Brain microvascular endothelial cell (primary cell): ENCODE measurements at regions not wholly inside any gene's neighbourhood (a gene's known extent, or its start where the extent isn't known, plus 50 kb on each side); places are given as distances from the start of the nearest gene placed in this dataset.

Experiments used
- DNase-seq: peaks from one replicate; pipeline ENCODE4 v3.0.0-alpha.2; 2020
- H3K27ac ChIP-seq: fragments of 250-450 bp; sonication (Bioruptor Pico); 2 replicates; pipeline ENCODE4 v1.5.1; 2020; ENCODE audit warnings: mild to moderate bottlenecking, moderate library complexity
- H3K27me3 ChIP-seq: fragments of 250-450 bp; sonication (Bioruptor Pico); replicated peaks from 2 replicates; pipeline ENCODE4 v1.5.1; 2020; ENCODE audit warnings: mild to moderate bottlenecking
- H3K36me3 ChIP-seq: fragments of 250-450 bp; sonication (Bioruptor Pico); replicated peaks from 2 replicates; pipeline ENCODE4 v1.5.1; 2020; ENCODE audit warnings: mild to moderate bottlenecking
- H3K4me3 ChIP-seq: 2 replicates; pipeline ENCODE4 v1.5.1; 2011; ENCODE audit warnings: low read depth, mild to moderate bottlenecking, control low read depth, low read length, moderate library complexity
- in situ Hi-C: cut with HindIII; loops from 2 replicates; pipeline ENCODE4 v1.10.0; 2017; ENCODE audit warnings: low sequenced_read_pairs, low pct_ligation_motif_present
- TF ChIP-seq, protein P1 (sequence below): IDR thresholded peaks from 2 replicates; pipeline ENCODE4 v1.5.1; 2011; ENCODE audit warnings: low read depth, mild to moderate bottlenecking, moderate library complexity, low read length, control low read depth, inconsistent platforms; ENCODE audit errors: missing control alignments

DNA sequence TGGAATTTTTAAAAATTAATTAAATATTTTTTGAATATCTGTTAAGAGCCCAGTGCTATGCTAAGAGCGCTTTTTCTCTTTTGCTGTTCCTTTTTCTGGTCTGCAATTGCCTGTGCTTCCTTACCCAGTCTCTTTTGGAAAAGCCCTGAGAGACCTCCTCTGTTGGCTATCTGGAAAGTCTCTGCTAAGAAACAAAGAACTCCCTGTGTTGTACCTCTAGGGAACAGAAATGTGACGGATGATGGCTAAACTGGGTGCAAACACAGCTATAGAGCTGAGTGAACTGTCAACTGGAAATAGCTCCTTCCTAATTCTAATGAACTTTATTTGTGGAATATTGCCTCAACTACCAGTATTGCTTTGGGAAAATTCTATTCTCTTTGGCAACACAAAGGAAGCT lies 261.6 kb upstream of the NOVA1 start:
- DNase-seq: no peak
- no peak overlapping the region for H3K27ac ChIP-seq
- no peak overlapping the region for H3K4me3 ChIP-seq
- H3K36me3 ChIP-seq: no peaks in the 10 kb centered on the region
- in situ Hi-C loops: no loop called here
- H3K27me3 ChIP-seq: no peaks in the 10 kb centered on the region
- TF ChIP-seq, protein P1, sequence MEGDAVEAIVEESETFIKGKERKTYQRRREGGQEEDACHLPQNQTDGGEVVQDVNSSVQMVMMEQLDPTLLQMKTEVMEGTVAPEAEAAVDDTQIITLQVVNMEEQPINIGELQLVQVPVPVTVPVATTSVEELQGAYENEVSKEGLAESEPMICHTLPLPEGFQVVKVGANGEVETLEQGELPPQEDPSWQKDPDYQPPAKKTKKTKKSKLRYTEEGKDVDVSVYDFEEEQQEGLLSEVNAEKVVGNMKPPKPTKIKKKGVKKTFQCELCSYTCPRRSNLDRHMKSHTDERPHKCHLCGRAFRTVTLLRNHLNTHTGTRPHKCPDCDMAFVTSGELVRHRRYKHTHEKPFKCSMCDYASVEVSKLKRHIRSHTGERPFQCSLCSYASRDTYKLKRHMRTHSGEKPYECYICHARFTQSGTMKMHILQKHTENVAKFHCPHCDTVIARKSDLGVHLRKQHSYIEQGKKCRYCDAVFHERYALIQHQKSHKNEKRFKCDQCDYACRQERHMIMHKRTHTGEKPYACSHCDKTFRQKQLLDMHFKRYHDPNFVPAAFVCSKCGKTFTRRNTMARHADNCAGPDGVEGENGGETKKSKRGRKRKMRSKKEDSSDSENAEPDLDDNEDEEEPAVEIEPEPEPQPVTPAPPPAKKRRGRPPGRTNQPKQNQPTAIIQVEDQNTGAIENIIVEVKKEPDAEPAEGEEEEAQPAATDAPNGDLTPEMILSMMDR: no peak

DNA sequence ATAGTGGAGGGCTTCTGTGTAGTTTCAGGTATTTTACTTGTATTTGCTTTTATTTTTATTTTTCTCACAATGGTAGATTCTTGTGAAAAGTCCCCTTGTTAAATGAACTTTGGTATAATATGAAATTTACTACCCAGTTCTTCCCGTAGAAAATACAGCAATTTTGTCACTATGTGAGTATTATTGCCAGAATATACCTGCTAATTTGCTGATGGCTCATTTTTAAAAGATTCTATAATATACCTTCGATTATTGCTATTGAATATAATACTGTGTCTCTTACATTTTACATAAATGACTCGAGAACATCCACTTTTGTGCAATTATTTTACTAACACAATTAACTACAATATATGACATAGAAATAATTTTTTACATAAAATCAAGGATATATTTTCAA lies 262.3 kb upstream of the NOVA1 start:
- H3K27ac ChIP-seq: no peak overlapping the region
- H3K36me3 ChIP-seq: no peaks in the 10 kb centered on the region
- TF ChIP-seq, protein P1: no peak
- in situ Hi-C loops: no loop called here
- H3K4me3 ChIP-seq: no peak overlapping the region
- no peak for DNase-seq
- no peaks in the 10 kb centered on the region for H3K27me3 ChIP-seq

DNA sequence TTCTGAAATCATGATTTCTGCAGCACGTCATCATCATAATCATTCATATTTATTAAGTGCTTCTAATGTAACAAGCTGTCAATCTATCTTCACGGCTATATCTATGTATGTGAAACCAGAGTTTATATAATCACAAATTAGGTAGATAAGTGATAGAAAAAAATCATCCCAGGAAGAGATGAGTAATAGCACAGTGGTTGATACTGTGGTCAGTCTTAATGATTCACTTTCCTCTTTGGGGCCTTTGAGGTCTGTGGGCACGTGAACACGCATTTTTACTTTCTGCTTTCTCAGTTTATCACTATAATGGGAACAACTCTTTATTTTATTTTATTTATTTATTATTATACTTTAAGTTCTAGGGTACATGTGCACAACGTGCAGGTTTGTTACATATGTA lies 265.9 kb upstream of the NOVA1 start:
- TF ChIP-seq, protein P1: no peak
- Histone ChIP-seq H3K27ac (no peak overlapping the region), H3K36me3 (no peaks in the 10 kb centered on the region), H3K4me3 (no peak overlapping the region), H3K27me3 (no peaks in the 10 kb centered on the region)
- in situ Hi-C loops: no loop called here
- DNase-seq: no peak

DNA sequence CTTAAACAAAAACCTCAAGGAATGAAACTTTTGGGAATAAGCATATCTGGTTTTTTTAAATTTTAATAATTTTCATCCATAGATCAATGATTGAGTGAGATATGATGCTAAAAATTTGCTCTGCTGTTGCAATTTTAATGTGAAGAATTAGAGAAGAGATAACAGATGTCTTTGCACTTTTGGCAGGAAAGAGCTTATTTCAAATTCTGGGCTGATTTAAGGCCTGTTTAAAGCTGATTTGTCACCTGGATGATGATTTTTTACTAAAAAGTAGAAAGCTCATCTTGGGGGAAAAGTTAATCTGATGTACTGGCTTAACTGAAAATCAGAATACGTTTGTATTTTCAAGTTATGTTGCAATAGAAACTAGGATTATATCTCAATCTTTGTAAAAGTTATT lies 268.9 kb upstream of the NOVA1 start:
- no peak overlapping the region for H3K27ac ChIP-seq
- no peaks in the 10 kb centered on the region for H3K36me3 ChIP-seq
- H3K4me3 ChIP-seq: no peak overlapping the region
- TF ChIP-seq, protein P1: no peak
- no peak for DNase-seq
- no peaks in the 10 kb centered on the region for H3K27me3 ChIP-seq
- in situ Hi-C loops: no loop called here

DNA sequence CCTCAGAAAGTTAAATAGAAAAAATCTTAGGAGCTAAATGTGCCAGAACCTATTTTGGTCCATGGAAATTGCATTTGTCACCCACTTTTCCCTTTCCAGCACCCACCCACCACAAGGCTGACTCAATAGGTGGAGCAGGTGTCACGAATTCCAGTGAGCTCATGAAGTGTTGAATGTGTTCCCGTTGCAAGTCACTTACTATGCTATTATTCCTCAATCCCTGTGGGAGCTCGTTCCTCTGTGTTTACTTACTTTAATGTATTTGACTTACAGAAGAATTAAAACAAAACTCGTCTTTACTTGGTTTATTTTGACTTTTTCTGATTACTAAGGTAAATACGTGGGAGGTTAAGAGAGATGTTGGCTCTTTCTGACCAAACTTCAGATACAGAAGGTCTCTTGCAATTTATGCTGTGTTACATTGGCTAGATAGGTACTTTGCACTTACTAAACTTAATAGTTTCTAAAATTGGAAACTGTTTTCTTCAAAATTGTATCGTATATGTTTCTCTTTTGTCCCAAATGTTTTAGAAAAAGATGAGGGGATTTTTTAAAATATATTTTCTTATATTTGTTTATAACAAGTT lies 269.4 kb upstream of the NOVA1 start:
- in situ Hi-C loops: no loop called here

More for the DNA sequence above, 269.4 kb upstream of the NOVA1 start:
- Histone ChIP-seq H3K36me3 (no peaks in the 10 kb centered on the region), H3K27me3 (no peaks in the 10 kb centered on the region), H3K4me3 (no peak overlapping the region), H3K27ac (no peak overlapping the region)
- TF ChIP-seq, protein P1: no peak
- no peak for DNase-seq
